HFFc6 (cell line): ENCODE measurements at regions not wholly inside any gene's neighbourhood (a gene's known extent, or its start where the extent isn't known, plus 50 kb on each side); places are given as distances from the start of the nearest gene placed in this dataset.

Experiments used
- DNase-seq: peaks from one replicate; pipeline ENCODE4 v3.0.0-alpha.2; 2018
- H3K27ac Mint-ChIP-seq: 2 replicates; pipeline ENCODE4 v1.8.0; 2020; ENCODE audit warnings: mild to moderate bottlenecking, mixed read lengths
- H3K27me3 Mint-ChIP-seq: 2 replicates; pipeline ENCODE4 v1.8.0; 2021; ENCODE audit warnings: mild to moderate bottlenecking, moderate library complexity, mixed read lengths; ENCODE audit not compliant: insufficient read depth
- H3K36me3 Mint-ChIP-seq: 2 replicates; pipeline ENCODE4 v1.8.0; 2021; ENCODE audit warnings: low read depth, mixed read lengths
- H3K4me1 Mint-ChIP-seq: 2 replicates; pipeline ENCODE4 v1.8.0; 2020; ENCODE audit warnings: low read depth, mixed read lengths
- H3K4me3 Mint-ChIP-seq: 2 replicates; pipeline ENCODE4 v1.8.0; 2020; ENCODE audit warnings: mild to moderate bottlenecking, moderate library complexity, mixed read lengths
- H3K9me3 Mint-ChIP-seq: 2 replicates; pipeline ENCODE4 v1.8.0; 2020; ENCODE audit warnings: mild to moderate bottlenecking, mixed read lengths
- CTCF ChIP-seq: fragments of 200-600 bp; sonication (generic); IDR thresholded peaks from 2 replicates; pipeline ENCODE4 v1.5.0; 2021; ENCODE audit warnings: antibody characterized with exemption, mild to moderate bottlenecking

- DNase-seq, result no peak
- Mint-ChIP-seq H3K4me3 (no peak overlapping the region), H3K27me3 (no peaks in the 10 kb centered on the region), H3K27ac (no peak overlapping the region), H3K36me3 (no peaks in the 10 kb centered on the region), H3K9me3 (peaks cover 12% of the 10 kb centered on the region; the same call in 1 of the 2 replicates), H3K4me1 (no peaks in the 10 kb centered on the region)
- TF ChIP-seq CTCF, result no peak
Measured at GRCh38 chr17:70256751-70257150, 87.4 kb downstream of the KCNJ2 start.

- H3K27me3 Mint-ChIP-seq, result peaks cover 2% of the 10 kb centered on the region; the same call in 1 of the 2 replicates
- H3K4me1 Mint-ChIP-seq, result no peaks in the 10 kb centered on the region
- no peak for DNase-seq
- no peak for TF ChIP-seq CTCF
- peaks cover 12% of the 10 kb centered on the region; the same call in 1 of the 2 replicates for H3K9me3 Mint-ChIP-seq
- no peak overlapping the region for H3K27ac Mint-ChIP-seq
- no peaks in the 10 kb centered on the region for H3K36me3 Mint-ChIP-seq
- H3K4me3 Mint-ChIP-seq, result no peak overlapping the region
Measured at GRCh38 chr17:70258465-70258864, 89.1 kb downstream of the KCNJ2 start.

- H3K4me1 Mint-ChIP-seq, result no peaks in the 10 kb centered on the region
- H3K9me3 Mint-ChIP-seq, result peaks cover 12% of the 10 kb centered on the region; the same call in 1 of the 2 replicates
Measured at GRCh38 chr17:70259400-70259799, 90.1 kb downstream of the KCNJ2 start.

GRCh38 chr17:70261170-70261569 lies 91.8 kb downstream of the KCNJ2 start:
- TF ChIP-seq CTCF, result no peak
- Mint-ChIP-seq H3K27ac (no peak overlapping the region), H3K27me3 (peaks cover 2% of the 10 kb centered on the region; the same call in 1 of the 2 replicates), H3K9me3 (peaks cover 21% of the 10 kb centered on the region), H3K4me3 (no peak overlapping the region), H3K4me1 (no peaks in the 10 kb centered on the region), H3K36me3 (no peaks in the 10 kb centered on the region)
- DNase-seq, result no peak

More at GRCh38 chr17:70259400-70259799, 90.1 kb downstream of the KCNJ2 start:
- no peak overlapping the region for H3K4me3 Mint-ChIP-seq
- peaks cover 2% of the 10 kb centered on the region; the same call in 1 of the 2 replicates for H3K27me3 Mint-ChIP-seq
- H3K36me3 Mint-ChIP-seq, result no peaks in the 10 kb centered on the region
- no peak for TF ChIP-seq CTCF
- DNase-seq, result no peak
- no peak overlapping the region for H3K27ac Mint-ChIP-seq

GRCh38 chr17:70265471-70265870 lies 96.1 kb downstream of the KCNJ2 start:
- Mint-ChIP-seq H3K36me3 (no peaks in the 10 kb centered on the region), H3K27ac (no peak overlapping the region), H3K27me3 (peaks cover 2% of the 10 kb centered on the region; the same call in 1 of the 2 replicates), H3K4me3 (no peak overlapping the region), H3K4me1 (no peaks in the 10 kb centered on the region), H3K9me3 (peaks cover 27% of the 10 kb centered on the region)
- DNase-seq, result no peak
- no peak for TF ChIP-seq CTCF

GRCh38 chr17:70266394-70266793 lies 97.1 kb downstream of the KCNJ2 start:
- no peaks in the 10 kb centered on the region for H3K36me3 Mint-ChIP-seq
- no peaks in the 10 kb centered on the region for H3K4me1 Mint-ChIP-seq
- H3K9me3 Mint-ChIP-seq, result peaks cover 32% of the 10 kb centered on the region
- DNase-seq, result no peak
- peaks cover 2% of the 10 kb centered on the region; the same call in 1 of the 2 replicates for H3K27me3 Mint-ChIP-seq
- no peak for TF ChIP-seq CTCF
- H3K27ac Mint-ChIP-seq, result no peak overlapping the region
- no peak overlapping the region for H3K4me3 Mint-ChIP-seq
